DOHH2 (cell line): ENCODE measurements at regions not wholly inside any gene's neighbourhood (a gene's known extent, or its start where the extent isn't known, plus 50 kb on each side); places are given as distances from the start of the nearest gene placed in this dataset.

ENCODE experiments used
- H3F3A ChIP-seq: fragments of 200-600 bp; sonication (generic), shearing (Covaris generic); 2 replicates; pipeline ENCODE4 v1.6.0; 2016; ENCODE audit warnings: antibody characterized with exemption, mild to moderate bottlenecking; ENCODE audit not compliant: control insufficient read depth, insufficient read depth
- H3K27ac ChIP-seq: fragments of 200-600 bp; sonication (generic); 2 replicates; pipeline ENCODE4 v1.5.1; 2014; ENCODE audit warnings: low read depth, mild to moderate bottlenecking, low read length, moderate library complexity
- H3K27me3 ChIP-seq: fragments of 200-600 bp; sonication (generic); 2 replicates; pipeline ENCODE4 v1.6.1; 2014; ENCODE audit warnings: mild to moderate bottlenecking, low read length, mixed read lengths; ENCODE audit not compliant: control insufficient read depth
- H3K36me3 ChIP-seq: fragments of 200-600 bp; sonication (generic); 2 replicates; pipeline ENCODE4 v1.6.1; 2014; ENCODE audit warnings: mild to moderate bottlenecking, low read length, moderate library complexity, mixed read lengths; ENCODE audit not compliant: control insufficient read depth
- H3K4me1 ChIP-seq: fragments of 200-600 bp; sonication (generic); 2 replicates; pipeline ENCODE4 v1.6.1; 2014; ENCODE audit warnings: mild to moderate bottlenecking, low read length, mixed read lengths; ENCODE audit not compliant: control insufficient read depth
- H3K4me2 ChIP-seq: fragments of 200-600 bp; sonication (generic); 2 replicates; pipeline ENCODE4 v1.6.0; 2014; ENCODE audit warnings: mild to moderate bottlenecking, low read length, moderate library complexity
- H3K4me3 ChIP-seq: fragments of 200-600 bp; sonication (generic); 2 replicates; pipeline ENCODE4 v1.5.1; 2014; ENCODE audit warnings: mild to moderate bottlenecking, low read length, mixed read lengths
- H3K79me2 ChIP-seq: fragments of 200-600 bp; sonication (generic); 2 replicates; pipeline ENCODE4 v1.6.1; 2014; ENCODE audit warnings: mild to moderate bottlenecking, low read length, mixed read lengths; ENCODE audit not compliant: control insufficient read depth
- H3K9me2 ChIP-seq: fragments of 200-600 bp; sonication (generic); replicated peaks from 2 replicates; pipeline ENCODE4 v1.6.1; 2014; ENCODE audit warnings: mild to moderate bottlenecking, low read length, mixed read lengths; ENCODE audit not compliant: control insufficient read depth
- H3K9me3 ChIP-seq: fragments of 200-600 bp; sonication (generic); 2 replicates; pipeline ENCODE4 v1.6.1; 2014; ENCODE audit warnings: antibody characterized with exemption, low read length, mixed read lengths; ENCODE audit not compliant: control insufficient read depth, insufficient read depth
- H4K20me1 ChIP-seq: fragments of 200-600 bp; sonication (generic); 2 replicates; pipeline ENCODE4 v1.6.0; 2014; ENCODE audit warnings: low read depth, mild to moderate bottlenecking, antibody characterized with exemption, low read length, moderate library complexity; ENCODE audit not compliant: control insufficient read depth, insufficient read depth
- CTCF ChIP-seq: fragments of 200-600 bp; sonication (generic); IDR thresholded peaks from one replicate; pipeline ENCODE4 v1.5.1; 2014; ENCODE audit warnings: antibody characterized with exemption, mild to moderate bottlenecking, low read depth, low read length; ENCODE audit not compliant: poor library complexity, severe bottlenecking
- EZH2phosphoT487 ChIP-seq: fragments of 200-600 bp; sonication (generic); IDR thresholded peaks from 2 replicates; pipeline ENCODE4 v1.6.1; 2017; ENCODE audit warnings: borderline replicate concordance, mild to moderate bottlenecking, antibody characterized with exemption, low read length, moderate library complexity, mixed read lengths

- Histone ChIP-seq H4K20me1 (no peaks in the 10 kb centered on the region), H3K4me3 (no peak overlapping the region), H3K27ac (no peak overlapping the region), H3F3A (no peaks in the 10 kb centered on the region), H3K4me2 (no peak overlapping the region), H3K4me1 (no peaks in the 10 kb centered on the region), H3K9me2 (no peaks in the 10 kb centered on the region), H3K27me3 (no peaks in the 10 kb centered on the region), H3K36me3 (no peaks in the 10 kb centered on the region), H3K9me3 (no peaks in the 10 kb centered on the region), H3K79me2 (no peaks in the 10 kb centered on the region)
- TF ChIP-seq EZH2phosphoT487 (no peak), CTCF (no peak)
These were observed 2219.9 kb downstream of the LRRC4C start for GRCh38 chr11:39239553-39239952.

- H3K4me2 ChIP-seq: no peak overlapping the region
These were observed 2222.5 kb downstream of the LRRC4C start for GRCh38 chr11:39236916-39237315.

GRCh38 chr11:39221550-39222138 is 2237.8 kb downstream of the LRRC4C start:
- H3K4me3 ChIP-seq: no peak overlapping the region
- H3K27ac ChIP-seq: no peak overlapping the region
- no peak for TF ChIP-seq EZH2phosphoT487
- no peak for TF ChIP-seq CTCF
- H3K9me2 ChIP-seq: no peaks in the 10 kb centered on the region; the same call in 1 of the 2 replicates
- no peaks in the 10 kb centered on the region for H3K9me3 ChIP-seq
- H3K36me3 ChIP-seq: no peaks in the 10 kb centered on the region
- H3K4me2 ChIP-seq: no peak overlapping the region
- no peaks in the 10 kb centered on the region for H3F3A ChIP-seq
- H3K27me3 ChIP-seq: no peaks in the 10 kb centered on the region
- H4K20me1 ChIP-seq: no peaks in the 10 kb centered on the region
- H3K4me1 ChIP-seq: no peaks in the 10 kb centered on the region
- no peaks in the 10 kb centered on the region for H3K79me2 ChIP-seq

More at GRCh38 chr11:39236916-39237315, 2222.5 kb downstream of the LRRC4C start:
- Histone ChIP-seq H3K79me2 (no peaks in the 10 kb centered on the region), H3K4me3 (no peak overlapping the region), H3K9me2 (no peaks in the 10 kb centered on the region), H3K4me1 (no peaks in the 10 kb centered on the region), H3K27me3 (no peaks in the 10 kb centered on the region), H3F3A (no peaks in the 10 kb centered on the region), H3K9me3 (no peaks in the 10 kb centered on the region), H4K20me1 (no peaks in the 10 kb centered on the region), H3K27ac (no peak overlapping the region), H3K36me3 (no peaks in the 10 kb centered on the region)
- TF ChIP-seq EZH2phosphoT487 (no peak), CTCF (no peak)
